ENCODE measurements at regions not wholly inside any gene's neighbourhood (a gene's known extent, or its start where the extent isn't known, plus 50 kb on each side); places are given as distances from the start of the nearest gene placed in this dataset.

DNA sequence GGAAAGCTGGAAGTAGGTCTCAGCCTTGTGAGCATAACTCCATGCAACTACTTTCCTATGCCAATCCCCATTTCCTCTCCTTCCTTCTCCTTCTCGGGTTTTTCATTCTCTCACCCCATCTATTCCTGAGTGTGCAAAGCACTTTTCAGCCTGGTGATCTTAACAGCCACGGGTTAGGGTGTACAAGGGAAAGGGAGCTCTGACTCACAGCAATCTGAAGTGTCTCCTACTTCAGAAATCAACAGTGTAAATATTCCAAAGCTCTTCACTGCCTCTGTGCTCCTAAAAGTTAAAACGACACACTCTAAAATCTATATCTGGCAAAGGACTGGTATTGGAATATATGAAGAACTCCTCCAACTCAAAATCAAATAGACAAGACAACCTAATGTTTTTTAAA, 268.0 kb upstream of the IRX3 start:
- no peak for ATAC-seq
- H3K27ac ChIP-seq = no peak overlapping the region
- DNase-seq (ENCODE audit: low read depth in 1 of 2, low spot score in 1 of 2) = no peak
- H3K4me2 ChIP-seq = no peak overlapping the region
- no peaks in the 10 kb centered on the region for H3K4me1 ChIP-seq
- 0 out of 3 replicates have a peak, but pooled peaks cover 4% of the 10 kb centered on the region for H3K9me3 ChIP-seq
- H3K4me3 ChIP-seq = no peak overlapping the region
- FAIRE-seq = no peak
- TF ChIP-seq CBX8 (IDR thresholded peaks at IDR 0.05) = no peak
- no peak for TF ChIP-seq CHD2 (IDR thresholded peaks at IDR 0.05; ENCODE audit: low read length, partially characterized antibody)
- TF ChIP-seq HOXB13 (CRISPR knock-in tag; IDR thresholded peaks at IDR 0.05; ENCODE audit: low read depth) = no peak
- no peak for TF ChIP-seq MYC (IDR thresholded peaks at IDR 0.05; ENCODE audit: borderline replicate concordance, low read length)
- TF ChIP-seq ZFP36 (IDR thresholded peaks at IDR 0.05; ENCODE audit: borderline replicate concordance, partially characterized antibody) = no peak
- no peak for TF ChIP-seq HOXB5 (CRISPR knock-in tag; IDR thresholded peaks at IDR 0.05)
- TF ChIP-seq, protein P1, sequence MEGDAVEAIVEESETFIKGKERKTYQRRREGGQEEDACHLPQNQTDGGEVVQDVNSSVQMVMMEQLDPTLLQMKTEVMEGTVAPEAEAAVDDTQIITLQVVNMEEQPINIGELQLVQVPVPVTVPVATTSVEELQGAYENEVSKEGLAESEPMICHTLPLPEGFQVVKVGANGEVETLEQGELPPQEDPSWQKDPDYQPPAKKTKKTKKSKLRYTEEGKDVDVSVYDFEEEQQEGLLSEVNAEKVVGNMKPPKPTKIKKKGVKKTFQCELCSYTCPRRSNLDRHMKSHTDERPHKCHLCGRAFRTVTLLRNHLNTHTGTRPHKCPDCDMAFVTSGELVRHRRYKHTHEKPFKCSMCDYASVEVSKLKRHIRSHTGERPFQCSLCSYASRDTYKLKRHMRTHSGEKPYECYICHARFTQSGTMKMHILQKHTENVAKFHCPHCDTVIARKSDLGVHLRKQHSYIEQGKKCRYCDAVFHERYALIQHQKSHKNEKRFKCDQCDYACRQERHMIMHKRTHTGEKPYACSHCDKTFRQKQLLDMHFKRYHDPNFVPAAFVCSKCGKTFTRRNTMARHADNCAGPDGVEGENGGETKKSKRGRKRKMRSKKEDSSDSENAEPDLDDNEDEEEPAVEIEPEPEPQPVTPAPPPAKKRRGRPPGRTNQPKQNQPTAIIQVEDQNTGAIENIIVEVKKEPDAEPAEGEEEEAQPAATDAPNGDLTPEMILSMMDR (IDR thresholded peaks at IDR 0.05) = no peak
- no peak for TF ChIP-seq GATA3 (IDR thresholded peaks at IDR 0.05; ENCODE audit: borderline replicate concordance)
- TF ChIP-seq ZSCAN20 (CRISPR knock-in tag; IDR thresholded peaks at IDR 0.05) = no peak
- TF ChIP-seq, protein P2, sequence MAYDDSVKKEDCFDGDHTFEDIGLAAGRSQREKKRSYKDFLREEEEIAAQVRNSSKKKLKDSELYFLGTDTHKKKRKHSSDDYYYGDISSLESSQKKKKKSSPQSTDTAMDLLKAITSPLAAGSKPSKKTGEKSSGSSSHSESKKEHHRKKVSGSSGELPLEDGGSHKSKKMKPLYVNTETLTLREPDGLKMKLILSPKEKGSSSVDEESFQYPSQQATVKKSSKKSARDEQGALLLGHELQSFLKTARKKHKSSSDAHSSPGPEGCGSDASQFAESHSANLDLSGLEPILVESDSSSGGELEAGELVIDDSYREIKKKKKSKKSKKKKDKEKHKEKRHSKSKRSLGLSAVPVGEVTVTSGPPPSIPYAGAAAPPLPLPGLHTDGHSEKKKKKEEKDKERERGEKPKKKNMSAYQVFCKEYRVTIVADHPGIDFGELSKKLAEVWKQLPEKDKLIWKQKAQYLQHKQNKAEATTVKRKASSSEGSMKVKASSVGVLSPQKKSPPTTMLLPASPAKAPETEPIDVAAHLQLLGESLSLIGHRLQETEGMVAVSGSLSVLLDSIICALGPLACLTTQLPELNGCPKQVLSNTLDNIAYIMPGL (CRISPR knock-in tag; IDR thresholded peaks at IDR 0.05; ENCODE audit: borderline replicate concordance) = no peak
- TF ChIP-seq PHF8 (IDR thresholded peaks at IDR 0.05; ENCODE audit: borderline replicate concordance, low read depth) = no peak
- TF ChIP-seq, protein P3, sequence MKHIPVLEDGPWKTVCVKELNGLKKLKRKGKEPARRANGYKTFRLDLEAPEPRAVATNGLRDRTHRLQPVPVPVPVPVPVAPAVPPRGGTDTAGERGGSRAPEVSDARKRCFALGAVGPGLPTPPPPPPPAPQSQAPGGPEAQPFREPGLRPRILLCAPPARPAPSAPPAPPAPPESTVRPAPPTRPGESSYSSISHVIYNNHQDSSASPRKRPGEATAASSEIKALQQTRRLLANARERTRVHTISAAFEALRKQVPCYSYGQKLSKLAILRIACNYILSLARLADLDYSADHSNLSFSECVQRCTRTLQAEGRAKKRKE (CRISPR knock-in tag; IDR thresholded peaks at IDR 0.05; ENCODE audit: low read depth) = no peak
- no peak for TF ChIP-seq RNF2 (IDR thresholded peaks at IDR 0.05; ENCODE audit: borderline replicate concordance, low read depth)
- no peak for TF ChIP-seq CHD4 (IDR thresholded peaks at IDR 0.05; ENCODE audit: borderline replicate concordance)
- no peak for TF ChIP-seq BHLHE40 (IDR thresholded peaks at IDR 0.05; ENCODE audit: low read depth, low read length)
- CTCF ChIA-PET = no interaction called here
- WGBS (ENCODE audit: missing lambda C conversion rate) = 2% methylated on average over 3 of the region's 3 CpGs
- POLR2A ChIA-PET = no interaction called here

DNA sequence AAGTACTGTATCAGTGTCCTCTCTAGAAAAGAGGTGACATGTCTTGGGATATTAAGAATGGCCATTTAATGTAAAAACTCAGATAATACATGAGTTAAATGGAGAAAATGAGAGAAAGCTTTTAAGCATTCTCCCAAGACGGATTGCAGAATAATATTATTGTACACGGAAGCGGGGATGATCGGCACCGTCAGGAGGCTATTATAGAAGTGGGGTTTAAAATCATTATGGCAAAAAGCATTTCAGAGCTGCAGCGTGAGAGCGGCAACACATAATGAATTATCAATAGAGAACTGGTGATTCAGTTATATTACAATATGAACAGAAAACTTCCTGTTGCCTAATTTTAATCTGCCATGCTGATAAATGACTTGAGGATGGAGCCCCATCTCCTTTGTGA, 261.7 kb upstream of the IRX3 start:
- POLR2A ChIA-PET = no interaction called here
- ATAC-seq = no peak

DNA sequence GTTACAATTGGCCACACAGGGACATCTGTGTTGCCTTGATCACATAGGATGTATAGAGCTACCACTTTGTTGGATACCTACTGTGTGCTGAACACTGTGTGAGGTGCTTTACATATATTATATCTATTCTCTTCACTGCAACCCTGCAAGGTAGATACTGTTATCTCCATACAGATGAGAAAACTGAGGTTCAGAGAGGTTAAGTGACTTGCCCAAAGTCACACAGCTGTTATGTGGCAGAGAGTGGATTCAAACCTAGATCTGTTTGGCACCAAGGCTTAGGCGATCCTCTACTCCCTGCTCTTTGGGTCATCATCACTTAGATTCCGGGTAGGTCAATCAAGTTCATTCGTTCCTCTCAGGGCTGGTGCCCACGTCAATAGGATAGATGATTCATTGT, 260.5 kb upstream of the IRX3 start:
- DNase-seq (ENCODE audit: low read depth in 1 of 2, low spot score in 1 of 2) (no peak), ATAC-seq (no peak), FAIRE-seq (no peak)
- 4% methylated on average over 4 of the region's 4 CpGs for WGBS (ENCODE audit: missing lambda C conversion rate)
- H3K9me3 ChIP-seq = no peaks in the 10 kb centered on the region; the same call in 2 of the 3 replicates
- no peak overlapping the region for H3K4me2 ChIP-seq
- no peaks in the 10 kb centered on the region for H3K4me1 ChIP-seq
- H3K27ac ChIP-seq = no peak overlapping the region
- ChIA-PET POLR2A (no interaction called here), CTCF (no interaction called here)
- H3K4me3 ChIP-seq = no peak overlapping the region
- no peak for TF ChIP-seq EP300 (IDR thresholded peaks at IDR 0.05)
- TF ChIP-seq FOSL2 (IDR thresholded peaks at IDR 0.05) = no peak
- TF ChIP-seq FOSL2 (CRISPR knock-in tag; IDR thresholded peaks at IDR 0.05) = no peak
- TF ChIP-seq PHF8 (IDR thresholded peaks at IDR 0.05; ENCODE audit: borderline replicate concordance, low read depth) = no peak
- TF ChIP-seq, protein P1 (IDR thresholded peaks at IDR 0.05) = no peak
- TF ChIP-seq JUNB (IDR thresholded peaks at IDR 0.05) = no peak
- TF ChIP-seq HOXA7 (CRISPR knock-in tag; IDR thresholded peaks at IDR 0.05) = no peak
- TF ChIP-seq, protein P4, sequence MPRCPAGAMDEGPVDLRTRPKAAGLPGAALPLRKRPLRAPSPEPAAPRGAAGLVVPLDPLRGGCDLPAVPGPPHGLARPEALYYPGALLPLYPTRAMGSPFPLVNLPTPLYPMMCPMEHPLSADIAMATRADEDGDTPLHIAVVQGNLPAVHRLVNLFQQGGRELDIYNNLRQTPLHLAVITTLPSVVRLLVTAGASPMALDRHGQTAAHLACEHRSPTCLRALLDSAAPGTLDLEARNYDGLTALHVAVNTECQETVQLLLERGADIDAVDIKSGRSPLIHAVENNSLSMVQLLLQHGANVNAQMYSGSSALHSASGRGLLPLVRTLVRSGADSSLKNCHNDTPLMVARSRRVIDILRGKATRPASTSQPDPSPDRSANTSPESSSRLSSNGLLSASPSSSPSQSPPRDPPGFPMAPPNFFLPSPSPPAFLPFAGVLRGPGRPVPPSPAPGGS (IDR thresholded peaks at IDR 0.05) = no peak
- no peak for TF ChIP-seq FOXS1 (CRISPR knock-in tag; IDR thresholded peaks at IDR 0.05)

More for the DNA sequence above, 261.7 kb upstream of the IRX3 start:
- Histone ChIP-seq H3K4me1 (no peaks in the 10 kb centered on the region), H3K27ac (no peak overlapping the region), H3K4me3 (no peak overlapping the region), H3K4me2 (no peak overlapping the region), H3K9me3 (no peaks in the 10 kb centered on the region)
- no peak for FAIRE-seq
- no peak for DNase-seq (ENCODE audit: low read depth in 1 of 2, low spot score in 1 of 2)
- CTCF ChIA-PET = no interaction called here
- TF ChIP-seq, protein P5, sequence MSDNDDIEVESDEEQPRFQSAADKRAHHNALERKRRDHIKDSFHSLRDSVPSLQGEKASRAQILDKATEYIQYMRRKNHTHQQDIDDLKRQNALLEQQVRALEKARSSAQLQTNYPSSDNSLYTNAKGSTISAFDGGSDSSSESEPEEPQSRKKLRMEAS (IDR thresholded peaks at IDR 0.05) = no peak
- TF ChIP-seq ZSCAN20 (CRISPR knock-in tag; IDR thresholded peaks at IDR 0.05) (no peak), ZNF302 (CRISPR knock-in tag; IDR thresholded peaks at IDR 0.05) (no peak), FOXS1 (CRISPR knock-in tag; IDR thresholded peaks at IDR 0.05) (no peak), CBX8 (IDR thresholded peaks at IDR 0.05) (no peak), NR3C1 (IDR thresholded peaks at IDR 0.05) (no peak), JUNB (IDR thresholded peaks at IDR 0.05) (no peak), RFX5 (IDR thresholded peaks at IDR 0.05) (no peak), EP300 (IDR thresholded peaks at IDR 0.05) (no peak), EHMT2 (IDR thresholded peaks at IDR 0.05; ENCODE audit: low read depth) (no peak), HDAC2 (IDR thresholded peaks at IDR 0.05) (no peak)
- WGBS (ENCODE audit: missing lambda C conversion rate) = 63% methylated on average over 7 of the region's 7 CpGs

Measured in A549 (cell line).